Sigmoid colon (tissue), 6 donors: ENCODE measurements at regions not wholly inside any gene's neighbourhood (a gene's known extent, or its start where the extent isn't known, plus 50 kb on each side); places are given as distances from the start of the nearest gene placed in this dataset.

Experiments used
- DNase-seq: peaks from one replicate; pipeline ENCODE4 v3.0.0-alpha.2; 2019
- H3K27ac ChIP-seq, 4 donors: fragments of 200-600 bp; sonication (generic); one replicate each; pipeline ENCODE4 v1.5.1; 2016 to 2019; ENCODE audit warnings: mild to moderate bottlenecking in 1 of 4
- H3K27me3 ChIP-seq, 3 donors: fragments of 200-600 bp; sonication (generic); one replicate each; pipeline ENCODE4 v1.5.1; 2019; ENCODE audit warnings: mild to moderate bottlenecking in 1 of 3
- H3K36me3 ChIP-seq, 4 donors: fragments of 200-600 bp; sonication (generic); one replicate each; pipeline ENCODE4 v1.5.1; 2016 to 2019
- H3K4me1 ChIP-seq, 4 donors: fragments of 200-600 bp; sonication (generic); one replicate each; pipeline ENCODE4 v1.5.1; 2017 to 2019
- H3K4me3 ChIP-seq, 4 donors: fragments of 200-600 bp; sonication (generic); one replicate each; pipeline ENCODE4 v1.5.1; 2017 to 2019; ENCODE audit warnings: mild to moderate bottlenecking in 2 of 4, moderate library complexity in 1 of 4
- H3K9me3 ChIP-seq, 4 donors: fragments of 200-600 bp in 3 of 4; sonication (generic) in 3 of 4; one replicate each; pipeline versions ENCODE4 v1.5.1 to v1.6.1; 2013 to 2019
- CTCF ChIP-seq, 4 experiments: fragments of 450-650 bp in 3 of 4; fragments of 200-600 bp in 1 of 4; IDR thresholded peaks; one replicate each; pipeline ENCODE4 v1.5.1; 2016 to 2019; ENCODE audit warnings: antibody characterized with exemption in 4 of 4, mild to moderate bottlenecking in 3 of 4, moderate library complexity in 2 of 4
- EP300 ChIP-seq, 4 donors: sonication (generic); formaldehyde crosslinking; IDR thresholded peaks; one replicate each; pipeline ENCODE4 v1.6.1; 2017; ENCODE audit warnings: antibody characterized with exemption in 4 of 4
- POLR2A ChIP-seq, 2 donors: fragments of 450-650 bp; IDR thresholded peaks; one replicate each; pipeline ENCODE4 v1.6.1; 2016; ENCODE audit warnings: antibody characterized with exemption in 2 of 2, mild to moderate bottlenecking in 2 of 2, moderate library complexity in 2 of 2
- POLR2AphosphoS5 ChIP-seq, 4 donors: sonication (generic); formaldehyde crosslinking; IDR thresholded peaks; one replicate each; pipeline ENCODE4 v1.6.1; 2017; ENCODE audit warnings: antibody characterized with exemption in 4 of 4
- WGBS, 2 donors: extraction: QIAGEN DNeasy Blood & Tissue Kit; methylation state at CpG; one replicate each; pipeline ENCODE4 v1.1.7; 2013; 5-methylcytosine and 5-hydroxymethylcytosine counted together
- intact Hi-C: fragments of 100-400 bp; cut with DNase I; formaldehyde crosslinking; loops from one replicate; pipeline ENCODE4 v1.15.1; 2023
- donor health status: healthy with polysubstance abuse.
- donor health status: healthy.

DNA sequence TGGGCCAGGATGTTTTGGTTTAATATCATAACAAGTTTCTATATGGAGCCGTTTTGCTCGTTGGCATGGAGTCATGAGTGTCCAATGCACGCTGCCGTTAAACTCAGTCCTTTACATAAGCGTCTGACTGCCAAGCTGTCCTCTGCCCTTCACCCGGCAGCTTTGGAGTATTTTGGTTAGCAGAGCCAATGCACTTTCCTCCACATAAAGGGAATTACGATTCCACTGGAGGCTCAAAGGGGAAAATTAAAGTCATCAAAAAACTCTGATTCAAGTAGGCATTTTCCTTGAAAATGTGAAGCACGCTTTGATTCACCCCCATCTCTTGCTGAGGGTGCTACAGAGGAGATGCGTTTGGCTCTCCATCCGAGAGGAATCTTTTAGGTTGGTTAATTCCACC is 144.4 kb upstream of the ARGLU1 start:
- DNase-seq, result no peak
- Histone ChIP-seq H3K27me3 (no peaks in the 10 kb centered on the region), H3K36me3 (no peaks in the 10 kb centered on the region), H3K27ac (peak overlapping the region in 1 of 4 donors; percentile 63), H3K9me3 (no peaks in the 10 kb centered on the region), H3K4me1 (peaks cover 0 to 3% (median 0%) of the 10 kb centered on the region in 4 donors), H3K4me3 (no peak overlapping the region)
- TF ChIP-seq EP300 (IDR thresholded peaks at IDR 0.05) (no peak), CTCF (IDR thresholded peaks at IDR 0.05) (no peak), POLR2AphosphoS5 (IDR thresholded peaks at IDR 0.05) (no peak), POLR2A (IDR thresholded peaks at IDR 0.05) (no peak)
- intact Hi-C loops, result no loop called here
- WGBS, 2 donors, result 75 to 81% methylated on average over 10 of the region's 10 CpGs

DNA sequence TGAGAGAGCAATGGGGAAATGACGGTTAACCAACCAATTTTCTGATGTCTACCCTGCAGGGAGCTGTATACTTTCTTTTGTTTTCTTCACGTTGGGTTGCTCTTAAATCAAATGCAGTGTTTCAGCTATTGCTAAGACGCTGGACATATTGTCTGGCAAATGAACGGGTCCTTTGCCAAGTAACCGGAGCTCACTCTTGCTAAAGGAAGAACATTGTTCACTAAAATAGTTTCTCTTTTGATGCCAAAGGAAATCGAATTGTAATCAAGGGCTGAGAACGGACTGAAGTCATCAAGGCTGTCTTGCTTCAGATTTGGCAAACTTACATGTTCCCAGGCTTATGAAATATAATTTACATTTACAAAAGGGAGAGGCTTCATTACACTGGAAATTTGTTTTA is 142.3 kb upstream of the ARGLU1 start:
- peaks cover 0 to 3% (median 0%) of the 10 kb centered on the region in 4 donors for H3K4me1 ChIP-seq
- H3K36me3 ChIP-seq, result no peaks in the 10 kb centered on the region
- 73% methylated on average over 7 of the region's 7 CpGs for WGBS, 2 donors
- TF ChIP-seq CTCF (IDR thresholded peaks at IDR 0.05) (no peak), POLR2AphosphoS5 (IDR thresholded peaks at IDR 0.05) (no peak), POLR2A (IDR thresholded peaks at IDR 0.05) (no peak), EP300 (IDR thresholded peaks at IDR 0.05) (no peak)
- no peak for DNase-seq
- no peaks in the 10 kb centered on the region for H3K9me3 ChIP-seq
- peak overlapping the region in 1 of 4 donors; percentile 13 for H3K4me3 ChIP-seq
- intact Hi-C loops, result no loop called here
- H3K27ac ChIP-seq, result peak overlapping the region; percentile 17 to 74 (median 39)
- H3K27me3 ChIP-seq, result no peaks in the 10 kb centered on the region

GRCh38 chr13:106709522-106709921 is 141.6 kb upstream of the ARGLU1 start:
- H3K27ac ChIP-seq, result peak overlapping the region in 2 of 4 donors; percentile 17 to 74
- 71 to 75% methylated on average over 3 of the region's 3 CpGs for WGBS, 2 donors
- H3K4me3 ChIP-seq, result no peak overlapping the region
- H3K4me1 ChIP-seq, result peaks cover 0 to 3% (median 0%) of the 10 kb centered on the region in 4 donors
- H3K27me3 ChIP-seq, result no peaks in the 10 kb centered on the region
- no peak for TF ChIP-seq POLR2A (IDR thresholded peaks at IDR 0.05)
- TF ChIP-seq CTCF (IDR thresholded peaks at IDR 0.05), result no peak
- no peak for TF ChIP-seq EP300 (IDR thresholded peaks at IDR 0.05)
- no peak for TF ChIP-seq POLR2AphosphoS5 (IDR thresholded peaks at IDR 0.05)
- intact Hi-C loops, result no loop called here
- no peak for DNase-seq
- no peaks in the 10 kb centered on the region for H3K36me3 ChIP-seq
- H3K9me3 ChIP-seq, result no peaks in the 10 kb centered on the region

- Histone ChIP-seq H3K27ac (peak overlapping the region in 1 of 4 donors; percentile 51), H3K27me3 (no peaks in the 10 kb centered on the region), H3K4me3 (no peak overlapping the region), H3K36me3 (no peaks in the 10 kb centered on the region), H3K4me1 (no peaks in the 10 kb centered on the region), H3K9me3 (no peaks in the 10 kb centered on the region)
- no peak for TF ChIP-seq EP300 (IDR thresholded peaks at IDR 0.05)
- no peak for TF ChIP-seq CTCF (IDR thresholded peaks at IDR 0.05)
- TF ChIP-seq POLR2AphosphoS5 (IDR thresholded peaks at IDR 0.05), result no peak
- TF ChIP-seq POLR2A (IDR thresholded peaks at IDR 0.05), result no peak
- intact Hi-C loops, result no loop called here
- no peak for DNase-seq
- WGBS, 2 donors, result 86 to 89% methylated on average over 9 of the region's 9 CpGs
These were observed 134.6 kb upstream of the ARGLU1 start for GRCh38 chr13:106702505-106702904.

DNA sequence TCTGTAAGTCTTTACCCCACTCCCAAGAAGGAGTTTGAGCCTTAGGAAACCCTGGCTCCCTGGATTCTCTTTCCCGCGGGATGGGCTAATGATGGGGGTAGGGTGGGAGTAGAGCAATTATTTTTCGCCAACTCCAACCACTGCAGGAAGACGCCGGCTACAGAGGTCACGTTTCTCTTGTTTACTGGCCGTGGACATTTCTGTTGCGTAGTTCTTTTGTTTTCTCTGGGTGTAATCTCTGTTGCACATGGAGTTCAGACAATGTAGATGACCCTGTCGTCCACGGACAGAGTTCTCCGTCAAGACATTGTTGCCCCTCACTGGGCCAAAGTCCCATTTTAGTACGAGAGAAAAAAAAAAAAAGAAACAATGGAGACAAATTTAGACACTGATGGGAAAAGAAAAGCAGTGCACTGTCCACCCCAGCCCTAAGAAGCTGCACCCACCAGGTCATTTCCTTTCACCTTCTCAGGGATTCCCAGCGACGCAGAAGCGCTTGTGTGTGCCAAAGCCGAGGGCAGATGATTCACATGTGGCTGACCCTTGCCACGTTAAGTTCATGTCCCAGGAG is 133.9 kb upstream of the ARGLU1 start:
- Histone ChIP-seq H3K27me3 (no peaks in the 10 kb centered on the region), H3K9me3 (no peaks in the 10 kb centered on the region), H3K36me3 (no peaks in the 10 kb centered on the region), H3K4me1 (no peaks in the 10 kb centered on the region), H3K27ac (peak overlapping the region in 1 of 4 donors; percentile 13), H3K4me3 (no peak overlapping the region)
- TF ChIP-seq EP300 (IDR thresholded peaks at IDR 0.05) (no peak), POLR2A (IDR thresholded peaks at IDR 0.05) (no peak), POLR2AphosphoS5 (IDR thresholded peaks at IDR 0.05) (peak in 1 of 4 donors; percentile 6), CTCF (IDR thresholded peaks at IDR 0.05) (no peak)
- DNase-seq, result no peak
- WGBS, 2 donors, result 82 to 90% methylated on average over 17 of the region's 17 CpGs
- intact Hi-C loops, result no loop called here
